ENCODE measurements at regions not wholly inside any gene's neighbourhood (a gene's known extent, or its start where the extent isn't known, plus 50 kb on each side); places are given as distances from the start of the nearest gene placed in this dataset.

DNA sequence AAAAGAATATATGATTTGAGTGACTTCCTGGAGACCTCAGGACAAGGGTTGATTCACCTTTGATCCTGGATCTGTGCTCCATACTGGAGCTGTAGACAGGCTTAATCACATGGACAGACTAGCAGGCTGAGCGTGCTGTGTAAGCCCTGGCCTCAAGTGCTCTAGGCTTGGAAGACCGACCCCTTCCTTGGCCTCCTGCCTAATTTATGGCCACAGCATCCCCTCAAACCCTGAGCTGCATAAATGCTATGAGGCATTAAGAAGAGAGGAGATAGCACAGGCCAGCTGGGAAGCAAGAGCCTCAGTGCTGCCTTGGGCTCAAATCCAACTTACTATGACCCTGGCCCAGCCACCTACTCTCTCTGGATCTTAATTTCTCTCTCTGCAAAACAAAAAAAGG lies 385.1 kb downstream of the BUD13 start:
- TF ChIP-seq, protein P1, sequence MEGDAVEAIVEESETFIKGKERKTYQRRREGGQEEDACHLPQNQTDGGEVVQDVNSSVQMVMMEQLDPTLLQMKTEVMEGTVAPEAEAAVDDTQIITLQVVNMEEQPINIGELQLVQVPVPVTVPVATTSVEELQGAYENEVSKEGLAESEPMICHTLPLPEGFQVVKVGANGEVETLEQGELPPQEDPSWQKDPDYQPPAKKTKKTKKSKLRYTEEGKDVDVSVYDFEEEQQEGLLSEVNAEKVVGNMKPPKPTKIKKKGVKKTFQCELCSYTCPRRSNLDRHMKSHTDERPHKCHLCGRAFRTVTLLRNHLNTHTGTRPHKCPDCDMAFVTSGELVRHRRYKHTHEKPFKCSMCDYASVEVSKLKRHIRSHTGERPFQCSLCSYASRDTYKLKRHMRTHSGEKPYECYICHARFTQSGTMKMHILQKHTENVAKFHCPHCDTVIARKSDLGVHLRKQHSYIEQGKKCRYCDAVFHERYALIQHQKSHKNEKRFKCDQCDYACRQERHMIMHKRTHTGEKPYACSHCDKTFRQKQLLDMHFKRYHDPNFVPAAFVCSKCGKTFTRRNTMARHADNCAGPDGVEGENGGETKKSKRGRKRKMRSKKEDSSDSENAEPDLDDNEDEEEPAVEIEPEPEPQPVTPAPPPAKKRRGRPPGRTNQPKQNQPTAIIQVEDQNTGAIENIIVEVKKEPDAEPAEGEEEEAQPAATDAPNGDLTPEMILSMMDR (IDR thresholded peaks at IDR 0.05), result no peak
- no peak for TF ChIP-seq POLR2A (IDR thresholded peaks at IDR 0.05)

Measured in esophagus squamous epithelium (tissue), 4 donors.